Sigmoid colon (tissue), 6 donors: ENCODE measurements at regions not wholly inside any gene's neighbourhood (a gene's known extent, or its start where the extent isn't known, plus 50 kb on each side); places are given as distances from the start of the nearest gene placed in this dataset.

Experiments
- DNase-seq: peaks from one replicate; pipeline ENCODE4 v3.0.0-alpha.2; 2019
- H3K27ac ChIP-seq, 4 donors: fragments of 200-600 bp; sonication (generic); one replicate each; pipeline ENCODE4 v1.5.1; 2016 to 2019; ENCODE audit warnings: mild to moderate bottlenecking in 1 of 4
- H3K27me3 ChIP-seq, 3 donors: fragments of 200-600 bp; sonication (generic); one replicate each; pipeline ENCODE4 v1.5.1; 2019; ENCODE audit warnings: mild to moderate bottlenecking in 1 of 3
- H3K36me3 ChIP-seq, 4 donors: fragments of 200-600 bp; sonication (generic); one replicate each; pipeline ENCODE4 v1.5.1; 2016 to 2019
- H3K4me1 ChIP-seq, 4 donors: fragments of 200-600 bp; sonication (generic); one replicate each; pipeline ENCODE4 v1.5.1; 2017 to 2019
- H3K4me3 ChIP-seq, 4 donors: fragments of 200-600 bp; sonication (generic); one replicate each; pipeline ENCODE4 v1.5.1; 2017 to 2019; ENCODE audit warnings: mild to moderate bottlenecking in 2 of 4, moderate library complexity in 1 of 4
- H3K9me3 ChIP-seq, 4 donors: fragments of 200-600 bp in 3 of 4; sonication (generic) in 3 of 4; one replicate each; pipeline versions ENCODE4 v1.5.1 to v1.6.1; 2013 to 2019
- EP300 ChIP-seq, 4 donors: sonication (generic); formaldehyde crosslinking; IDR thresholded peaks; one replicate each; pipeline ENCODE4 v1.6.1; 2017; ENCODE audit warnings: antibody characterized with exemption in 4 of 4
- POLR2A ChIP-seq, 2 donors: fragments of 450-650 bp; IDR thresholded peaks; one replicate each; pipeline ENCODE4 v1.6.1; 2016; ENCODE audit warnings: antibody characterized with exemption in 2 of 2, mild to moderate bottlenecking in 2 of 2, moderate library complexity in 2 of 2
- POLR2AphosphoS5 ChIP-seq, 4 donors: sonication (generic); formaldehyde crosslinking; IDR thresholded peaks; one replicate each; pipeline ENCODE4 v1.6.1; 2017; ENCODE audit warnings: antibody characterized with exemption in 4 of 4
- WGBS, 2 donors: extraction: QIAGEN DNeasy Blood & Tissue Kit; methylation state at CpG; one replicate each; pipeline ENCODE4 v1.1.7; 2013; 5-methylcytosine and 5-hydroxymethylcytosine counted together
- intact Hi-C: fragments of 100-400 bp; cut with DNase I; formaldehyde crosslinking; loops from one replicate; pipeline ENCODE4 v1.15.1; 2023
- TF ChIP-seq, protein P1 (sequence below), 4 experiments: fragments of 450-650 bp in 3 of 4; fragments of 200-600 bp in 1 of 4; IDR thresholded peaks; one replicate each; pipeline ENCODE4 v1.5.1; 2016 to 2019; ENCODE audit warnings: antibody characterized with exemption in 4 of 4, mild to moderate bottlenecking in 3 of 4, moderate library complexity in 2 of 4
- donor health status: healthy with polysubstance abuse.
- donor health status: healthy.

DNA sequence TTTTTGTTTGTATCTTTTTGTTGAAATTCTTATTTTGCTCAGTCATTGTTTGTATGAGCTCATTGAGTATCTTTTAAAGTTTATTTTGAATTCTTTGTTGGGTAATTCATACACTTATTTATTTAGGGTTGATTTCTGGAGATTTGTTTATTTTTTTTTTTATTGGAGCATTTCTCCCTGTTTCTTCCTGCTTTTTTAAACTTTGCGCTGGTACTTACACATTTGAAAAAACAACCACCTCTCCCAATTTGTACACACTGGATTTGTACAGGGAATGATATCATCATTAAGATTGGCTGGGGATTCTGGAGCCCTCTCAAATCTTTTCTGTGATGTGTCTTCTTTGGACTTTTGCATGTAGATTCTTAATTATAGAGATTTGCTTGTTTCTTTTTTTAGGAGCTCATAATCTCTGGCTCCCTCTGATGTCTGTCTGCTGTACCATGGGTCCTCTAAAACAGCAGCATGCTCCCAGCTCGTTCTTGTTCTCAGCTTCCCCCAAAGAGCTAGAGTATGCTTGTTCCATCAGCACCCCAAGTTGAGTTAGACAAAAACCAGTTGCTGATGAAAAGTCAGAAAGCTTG is 310.7 kb downstream of the DUSP10 start:
- Histone ChIP-seq H3K36me3 (no peaks in the 10 kb centered on the region), H3K9me3 (no peaks in the 10 kb centered on the region), H3K4me1 (peaks cover 0 to 31% (median 18%) of the 10 kb centered on the region in 4 donors), H3K4me3 (no peak overlapping the region), H3K27me3 (no peaks in the 10 kb centered on the region), H3K27ac (peak overlapping the region in 2 of 4 donors; percentile 36 to 42)
- no peak for TF ChIP-seq POLR2AphosphoS5 (IDR thresholded peaks at IDR 0.05)
- no peak for TF ChIP-seq EP300 (IDR thresholded peaks at IDR 0.05)
- TF ChIP-seq, protein P1, sequence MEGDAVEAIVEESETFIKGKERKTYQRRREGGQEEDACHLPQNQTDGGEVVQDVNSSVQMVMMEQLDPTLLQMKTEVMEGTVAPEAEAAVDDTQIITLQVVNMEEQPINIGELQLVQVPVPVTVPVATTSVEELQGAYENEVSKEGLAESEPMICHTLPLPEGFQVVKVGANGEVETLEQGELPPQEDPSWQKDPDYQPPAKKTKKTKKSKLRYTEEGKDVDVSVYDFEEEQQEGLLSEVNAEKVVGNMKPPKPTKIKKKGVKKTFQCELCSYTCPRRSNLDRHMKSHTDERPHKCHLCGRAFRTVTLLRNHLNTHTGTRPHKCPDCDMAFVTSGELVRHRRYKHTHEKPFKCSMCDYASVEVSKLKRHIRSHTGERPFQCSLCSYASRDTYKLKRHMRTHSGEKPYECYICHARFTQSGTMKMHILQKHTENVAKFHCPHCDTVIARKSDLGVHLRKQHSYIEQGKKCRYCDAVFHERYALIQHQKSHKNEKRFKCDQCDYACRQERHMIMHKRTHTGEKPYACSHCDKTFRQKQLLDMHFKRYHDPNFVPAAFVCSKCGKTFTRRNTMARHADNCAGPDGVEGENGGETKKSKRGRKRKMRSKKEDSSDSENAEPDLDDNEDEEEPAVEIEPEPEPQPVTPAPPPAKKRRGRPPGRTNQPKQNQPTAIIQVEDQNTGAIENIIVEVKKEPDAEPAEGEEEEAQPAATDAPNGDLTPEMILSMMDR (IDR thresholded peaks at IDR 0.05) = peak in 1 of 4 experiments; percentile 13
- no peak for TF ChIP-seq POLR2A (IDR thresholded peaks at IDR 0.05)
- DNase-seq = no peak
- intact Hi-C loops = loop anchor here (10.0 kb wide), 2 partner anchors 196 to 1024 kb away; no protein-coding TSS in a partner anchor
- whole genome bisulfite sequencing, 2 donors = 31 to 63% methylated on average over 2 of the region's 2 CpGs

DNA sequence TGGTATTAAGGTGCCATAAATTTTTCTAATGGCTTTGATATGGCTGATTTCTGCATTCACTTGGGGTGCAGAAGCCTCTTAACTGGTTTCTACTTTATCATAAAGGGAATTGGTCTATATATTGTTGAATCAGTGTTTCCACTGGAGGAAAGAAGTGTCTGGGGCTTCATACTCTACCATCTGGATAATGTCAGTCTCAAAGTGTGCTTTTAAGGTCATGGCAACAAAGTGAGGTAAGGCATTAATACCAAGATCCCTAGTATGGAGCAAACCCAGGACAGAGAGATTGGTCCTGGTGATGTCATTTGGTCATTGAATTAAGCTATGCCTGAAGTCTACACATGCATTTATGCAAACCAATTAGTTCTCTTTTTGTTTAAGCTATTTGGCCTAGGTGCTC is 309.9 kb downstream of the DUSP10 start:
- Histone ChIP-seq H3K4me1 (peaks cover 0 to 32% (median 18%) of the 10 kb centered on the region in 4 donors), H3K27ac (peak overlapping the region in 2 of 4 donors; percentile 36 to 42)

DNA sequence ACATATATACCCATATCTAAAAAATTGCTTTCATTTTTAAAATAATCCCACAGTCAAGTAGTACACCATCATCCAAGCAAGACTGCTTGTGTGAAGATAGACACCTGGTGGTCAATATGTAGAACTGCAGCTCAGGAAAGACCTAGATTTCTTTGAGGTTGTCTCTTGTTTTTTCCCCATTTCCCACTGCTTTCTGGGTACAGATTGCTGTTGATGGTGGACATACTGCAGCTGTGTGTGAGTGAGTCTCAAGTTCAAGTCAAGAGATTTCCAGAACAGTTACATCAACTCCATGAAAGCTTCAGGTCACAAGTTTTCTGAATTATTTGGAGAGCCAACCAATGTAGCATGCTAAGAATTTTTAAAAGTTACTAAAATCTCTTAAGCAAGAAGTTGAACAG is 306.4 kb downstream of the DUSP10 start:
- Histone ChIP-seq H3K4me1 (peaks cover 0 to 47% (median 31%) of the 10 kb centered on the region in 4 donors), H3K4me3 (no peak overlapping the region), H3K27me3 (no peaks in the 10 kb centered on the region), H3K9me3 (no peaks in the 10 kb centered on the region), H3K27ac (peak overlapping the region in 3 of 4 donors; percentile 1 to 32 (median 24)), H3K36me3 (no peaks in the 10 kb centered on the region)
- intact Hi-C loops = loop anchor here (5.0 to 10.0 kb wide), 6 partner anchors 173 to 1019 kb away; no protein-coding TSS in a partner anchor
- TF ChIP-seq POLR2AphosphoS5 (IDR thresholded peaks at IDR 0.05) (peak in 3 of 4 donors; percentile 18 to 33 (median 33)), POLR2A (IDR thresholded peaks at IDR 0.05) (no peak), EP300 (IDR thresholded peaks at IDR 0.05) (no peak)
- TF ChIP-seq, protein P1 (IDR thresholded peaks at IDR 0.05) = peak; percentile 84 to 93 (median 90)
- no peak for DNase-seq

More for the DNA sequence above, 309.9 kb downstream of the DUSP10 start:
- no peak overlapping the region for H3K4me3 ChIP-seq
- H3K9me3 ChIP-seq = no peaks in the 10 kb centered on the region
- TF ChIP-seq POLR2AphosphoS5 (IDR thresholded peaks at IDR 0.05) = peak in 3 of 4 donors; percentile 26 to 66 (median 66)
- TF ChIP-seq, protein P1 (IDR thresholded peaks at IDR 0.05) = no peak
- H3K27me3 ChIP-seq = no peaks in the 10 kb centered on the region
- intact Hi-C loops = loop anchor here (10.0 kb wide), 2 partner anchors 197 to 1023 kb away; no protein-coding TSS in a partner anchor
- no peak for DNase-seq
- H3K36me3 ChIP-seq = no peaks in the 10 kb centered on the region

DNA sequence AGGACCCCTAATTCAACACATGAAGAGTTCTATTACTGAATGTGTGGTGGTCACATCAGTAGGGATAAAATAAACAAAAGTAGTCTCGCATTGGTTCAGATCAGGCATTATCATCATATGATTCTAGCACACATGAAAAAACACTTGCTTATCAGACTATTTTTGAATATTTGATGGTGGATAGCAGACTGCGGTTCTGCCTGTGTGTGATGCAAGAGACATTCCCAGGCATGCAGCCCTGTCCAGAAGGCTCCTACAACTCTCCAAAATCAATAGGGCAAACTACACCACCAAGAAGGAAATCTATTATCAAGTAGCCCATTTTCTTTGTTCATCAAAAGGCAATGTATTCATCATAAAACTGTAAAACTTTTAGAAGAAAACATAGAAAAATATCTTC is 304.7 kb downstream of the DUSP10 start:
- Histone ChIP-seq H3K27ac (no peak overlapping the region), H3K4me1 (peaks cover 0 to 51% (median 31%) of the 10 kb centered on the region in 4 donors), H3K36me3 (no peaks in the 10 kb centered on the region), H3K27me3 (no peaks in the 10 kb centered on the region), H3K9me3 (no peaks in the 10 kb centered on the region), H3K4me3 (no peak overlapping the region)
- TF ChIP-seq POLR2A (IDR thresholded peaks at IDR 0.05) (no peak), EP300 (IDR thresholded peaks at IDR 0.05) (no peak), POLR2AphosphoS5 (IDR thresholded peaks at IDR 0.05) (no peak)
- TF ChIP-seq, protein P1 (IDR thresholded peaks at IDR 0.05) = no peak
- DNase-seq = no peak
- WGBS, 2 donors = 81 to 86% methylated on average over 2 of the region's 2 CpGs
- intact Hi-C loops = loop anchor here (5.0 to 10.0 kb wide), 6 partner anchors 175 to 1018 kb away; no protein-coding TSS in a partner anchor
